ENCODE measurements at regions not wholly inside any gene's neighbourhood (a gene's known extent, or its start where the extent isn't known, plus 50 kb on each side); places are given as distances from the start of the nearest gene placed in this dataset.

DNA sequence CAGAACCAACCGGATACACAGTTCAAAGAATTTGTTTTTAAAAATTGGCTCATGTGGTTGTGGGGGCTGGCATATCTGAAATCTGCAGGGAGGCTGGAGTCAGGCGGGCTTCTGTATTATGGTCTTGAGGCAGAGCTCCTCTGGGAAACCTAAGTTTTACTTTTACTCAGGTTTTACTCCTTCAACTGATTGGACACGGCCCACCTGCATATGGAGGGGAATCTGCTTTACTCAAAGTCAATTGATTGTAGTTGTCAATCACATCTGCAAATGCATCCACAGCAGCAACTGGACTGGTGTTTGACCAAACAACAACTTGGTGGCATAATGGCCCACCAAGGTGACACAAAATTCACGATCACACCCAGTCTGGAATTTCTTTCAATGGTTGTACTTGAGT lies 103.4 kb downstream of the ERMARD start:
- 83% methylated on average over 4 of the region's 4 CpGs; no CpG with 5 or more reads in 1 of the 2 experiments for WGBS, 2 experiments (ENCODE audit: extremely low coverage in 1 of 2, insufficient coverage in 1 of 2, insufficient read length in 1 of 2, insufficient replicate concordance in 2 of 2, low coverage in 1 of 2, low lambda C conversion rate in 2 of 2, missing lambda C conversion rate in 1 of 2)
- no peak for DNase-seq (ENCODE audit: low read depth in 1 of 2, low spot score in 2 of 2)
- TF ChIP-seq GABPA (IDR thresholded peaks at IDR 0.05; ENCODE audit: borderline replicate concordance, insufficient read depth, low read length) = no peak
- TF ChIP-seq HDAC2 (IDR thresholded peaks at IDR 0.05; ENCODE audit: borderline replicate concordance in 1 of 2, low read depth in 2 of 2, low read length in 2 of 2) = no peak
- TF ChIP-seq, protein P1, sequence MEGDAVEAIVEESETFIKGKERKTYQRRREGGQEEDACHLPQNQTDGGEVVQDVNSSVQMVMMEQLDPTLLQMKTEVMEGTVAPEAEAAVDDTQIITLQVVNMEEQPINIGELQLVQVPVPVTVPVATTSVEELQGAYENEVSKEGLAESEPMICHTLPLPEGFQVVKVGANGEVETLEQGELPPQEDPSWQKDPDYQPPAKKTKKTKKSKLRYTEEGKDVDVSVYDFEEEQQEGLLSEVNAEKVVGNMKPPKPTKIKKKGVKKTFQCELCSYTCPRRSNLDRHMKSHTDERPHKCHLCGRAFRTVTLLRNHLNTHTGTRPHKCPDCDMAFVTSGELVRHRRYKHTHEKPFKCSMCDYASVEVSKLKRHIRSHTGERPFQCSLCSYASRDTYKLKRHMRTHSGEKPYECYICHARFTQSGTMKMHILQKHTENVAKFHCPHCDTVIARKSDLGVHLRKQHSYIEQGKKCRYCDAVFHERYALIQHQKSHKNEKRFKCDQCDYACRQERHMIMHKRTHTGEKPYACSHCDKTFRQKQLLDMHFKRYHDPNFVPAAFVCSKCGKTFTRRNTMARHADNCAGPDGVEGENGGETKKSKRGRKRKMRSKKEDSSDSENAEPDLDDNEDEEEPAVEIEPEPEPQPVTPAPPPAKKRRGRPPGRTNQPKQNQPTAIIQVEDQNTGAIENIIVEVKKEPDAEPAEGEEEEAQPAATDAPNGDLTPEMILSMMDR (IDR thresholded peaks at IDR 0.05; ENCODE audit: control extremely low read depth in 1 of 3, insufficient read depth in 1 of 3, low read depth in 1 of 3, low read length in 3 of 3) = no peak
- no peak for TF ChIP-seq POU5F1 (IDR thresholded peaks at IDR 0.05; ENCODE audit: low read depth, low read length)
- TF ChIP-seq SP4 (IDR thresholded peaks at IDR 0.05; ENCODE audit: low read length) = no peak
- no peak for TF ChIP-seq CEBPB (IDR thresholded peaks at IDR 0.05; ENCODE audit: low read depth, low read length)
- TF ChIP-seq ASH2L (IDR thresholded peaks at IDR 0.05; ENCODE audit: low read length) = no peak
- TF ChIP-seq SAP30 (IDR thresholded peaks at IDR 0.05; ENCODE audit: insufficient read depth, insufficient replicate concordance, low read length) = no peak
- no peak for TF ChIP-seq NANOG (IDR thresholded peaks at IDR 0.05; ENCODE audit: insufficient read depth, low read depth, low read length, poor library complexity, severe bottlenecking)
- TF ChIP-seq SIX5 (IDR thresholded peaks at IDR 0.05; ENCODE audit: low read depth, low read length) = no peak
- no peak for TF ChIP-seq GTF2F1 (IDR thresholded peaks at IDR 0.05; ENCODE audit: borderline replicate concordance, low read depth, low read length)
- TF ChIP-seq TEAD4 (IDR thresholded peaks at IDR 0.05; ENCODE audit: low read depth, low read length) = no peak

More for the DNA sequence above, 103.4 kb downstream of the ERMARD start:
- Histone ChIP-seq H3K27ac (ENCODE audit: low read depth, low read length) (no peak overlapping the region), H4K20me1 (replicated peaks in 1 of 2; ENCODE audit: control insufficient read depth in 1 of 2, insufficient read depth in 2 of 2, low read length in 2 of 2) (no peaks in the 10 kb centered on the region), H3K4ac (replicated peaks; ENCODE audit: insufficient read length, low read depth, low read length) (no peak overlapping the region), H4K8ac (ENCODE audit: extremely low read depth, insufficient read depth, low read length) (no peak overlapping the region), H3K4me3 (ENCODE audit: extremely low read depth in 1 of 4, insufficient read depth in 2 of 4, low read depth in 3 of 4, low read length in 4 of 4) (no peak overlapping the region), H3K79me2 (ENCODE audit: control insufficient read depth in 1 of 2, insufficient read depth in 2 of 2, low read length in 2 of 2) (no peaks in the 10 kb centered on the region), H4K5ac (ENCODE audit: insufficient read length, low read depth, low read length) (no peak overlapping the region), H3K27me3 (replicated peaks in 1 of 4; ENCODE audit: control insufficient read depth in 3 of 4, extremely low read depth in 1 of 4, insufficient read depth in 3 of 4, low read length in 3 of 4) (no peaks in the 10 kb centered on the region), H3K23ac (ENCODE audit: insufficient read length) (no peak overlapping the region), H4K91ac (replicated peaks; ENCODE audit: insufficient read length, low read length) (no peak overlapping the region), H2BK5ac (ENCODE audit: low read depth, low read length) (no peak overlapping the region), H2BK12ac (ENCODE audit: low read depth, low read length) (no peak overlapping the region), H3K79me1 (ENCODE audit: low read depth, low read length) (no peaks in the 10 kb centered on the region), H3K14ac (ENCODE audit: insufficient read length) (no peak overlapping the region), H3K4me1 (replicated peaks in 1 of 4; ENCODE audit: control insufficient read depth in 3 of 4, insufficient read depth in 4 of 4, low read length in 3 of 4) (no peaks in the 10 kb centered on the region; a peak in 1 of 7 replicates), H3K56ac (replicated peaks; ENCODE audit: insufficient read length, low read depth, low read length) (no peak overlapping the region), H3K23me2 (ENCODE audit: low read depth, low read length) (peaks cover 4% of the 10 kb centered on the region), H2AFZ (ENCODE audit: low read length) (no peak overlapping the region), H3K18ac (ENCODE audit: extremely low read depth, low read length) (no peak overlapping the region), H3K9me3 (ENCODE audit: insufficient read depth in 2 of 2, low read depth in 1 of 2, low read length in 1 of 2) (peaks cover 17 to 32% of the 10 kb centered on the region in 2 experiments; a peak in 3 of 4 replicates), H3K4me2 (ENCODE audit: insufficient read depth in 1 of 2, low read depth in 2 of 2, low read length in 2 of 2) (no peak overlapping the region), H2BK20ac (ENCODE audit: low read length) (no peak overlapping the region), H2BK15ac (ENCODE audit: low read length) (no peak overlapping the region), H3K36me3 (ENCODE audit: control insufficient read depth in 2 of 4, insufficient read depth in 4 of 4, low read length in 3 of 4) (no peaks in the 10 kb centered on the region), H2BK120ac (replicated peaks; ENCODE audit: low read depth, low read length) (no peak overlapping the region), H2AK5ac (ENCODE audit: low read depth, low read length) (no peak overlapping the region), H3K9ac (replicated peaks in 1 of 4; ENCODE audit: extremely low read depth in 1 of 4, low read depth in 3 of 4, low read length in 3 of 4) (no peak overlapping the region)
- FAIRE-seq = no peak
- ChIA-PET CTCF (ENCODE audit: partially characterized antibody) (no interaction called here), POLR2A (ENCODE audit: partially characterized antibody) (no interaction called here)

Measured in H1 (cell line).